Kidney epithelial cell (primary cell): ENCODE measurements at regions not wholly inside any gene's neighbourhood (a gene's known extent, or its start where the extent isn't known, plus 50 kb on each side); places are given as distances from the start of the nearest gene placed in this dataset.

ENCODE experiments used
- DNase-seq: peaks from one replicate; pipeline ENCODE4 v3.0.0-alpha.2; 2010; ENCODE audit warnings: low read depth
- H3K27me3 ChIP-seq: 2 replicates; pipeline ENCODE4 v1.6.0; 2011; ENCODE audit warnings: low read length; ENCODE audit not compliant: control insufficient read depth, insufficient read depth
- H3K36me3 ChIP-seq: 2 replicates; pipeline ENCODE4 v1.5.1; 2011; ENCODE audit warnings: low read length; ENCODE audit not compliant: control insufficient read depth, insufficient read depth
- H3K4me3 ChIP-seq: 2 replicates; pipeline ENCODE4 v1.5.1; 2011; ENCODE audit warnings: low read depth, mild to moderate bottlenecking, control low read depth, low read length
- CTCF ChIP-seq: IDR thresholded peaks from 2 replicates; pipeline ENCODE4 v1.5.1; 2011; ENCODE audit warnings: mild to moderate bottlenecking, moderate library complexity, low read length, control low read depth, inconsistent platforms; ENCODE audit not compliant: insufficient read depth, poor library complexity, severe bottlenecking

GRCh38 chr11:15662285-15662684, 547.6 kb downstream of the INSC start:
- no peak for DNase-seq
- TF ChIP-seq CTCF, result no peak

GRCh38 chr11:15663777-15664218, 549.1 kb downstream of the INSC start:
- Histone ChIP-seq H3K27me3 (no peaks in the 10 kb centered on the region), H3K4me3 (no peak overlapping the region), H3K36me3 (no peaks in the 10 kb centered on the region)
- TF ChIP-seq CTCF, result no peak
- peak; percentile 41 for DNase-seq

More at GRCh38 chr11:15662285-15662684, 547.6 kb downstream of the INSC start:
- Histone ChIP-seq H3K36me3 (no peaks in the 10 kb centered on the region), H3K27me3 (no peaks in the 10 kb centered on the region), H3K4me3 (no peak overlapping the region)

GRCh38 chr11:15665368-15665871, 550.7 kb downstream of the INSC start:
- DNase-seq, result no peak
- no peak for TF ChIP-seq CTCF
- Histone ChIP-seq H3K36me3 (no peaks in the 10 kb centered on the region), H3K4me3 (no peak overlapping the region), H3K27me3 (no peaks in the 10 kb centered on the region)

GRCh38 chr11:15667127-15667725, 552.5 kb downstream of the INSC start:
- no peaks in the 10 kb centered on the region for H3K27me3 ChIP-seq
- no peak for DNase-seq
- H3K36me3 ChIP-seq, result no peaks in the 10 kb centered on the region
- no peak overlapping the region for H3K4me3 ChIP-seq
- no peak for TF ChIP-seq CTCF

- H3K4me3 ChIP-seq, result no peak overlapping the region
- no peak for TF ChIP-seq CTCF
- no peaks in the 10 kb centered on the region for H3K36me3 ChIP-seq
- H3K27me3 ChIP-seq, result no peaks in the 10 kb centered on the region
- DNase-seq, result no peak
Observed at GRCh38 chr11:15668718-15669117, 554.0 kb downstream of the INSC start.

GRCh38 chr11:15670520-15671070, 555.9 kb downstream of the INSC start:
- no peaks in the 10 kb centered on the region for H3K27me3 ChIP-seq
- H3K36me3 ChIP-seq, result no peaks in the 10 kb centered on the region
- no peak for TF ChIP-seq CTCF
- no peak for DNase-seq
- no peak overlapping the region for H3K4me3 ChIP-seq
